A673 (cell line): ENCODE measurements at regions not wholly inside any gene's neighbourhood (a gene's known extent, or its start where the extent isn't known, plus 50 kb on each side); places are given as distances from the start of the nearest gene placed in this dataset.

Experiments
- BruUV-seq: library from RNA; stranded (reverse); fragments of 400-500 nt; replicated peaks from 2 replicates; lab custom pipeline; 2021; lab: Mats Ljungman, UMichigan
- CTCF ChIA-PET: fragments of 300-600 bp; sonication (Branson Sonifier 250); formaldehyde crosslinking; loops from one replicate; lab custom pipeline; 2022; ENCODE audit warnings: antibody characterized with exemption; lab: Charles Lee
- POLR2A ChIA-PET: fragments of 300-600 bp; sonication (Branson Sonifier 250); formaldehyde crosslinking; loops from one replicate; lab custom pipeline; 2022; ENCODE audit warnings: antibody characterized with exemption; ENCODE audit not compliant: low non-redundant PET; lab: Charles Lee
- DNase-seq: peaks from one replicate; pipeline ENCODE4 v3.0.0-alpha.2; 2015; ENCODE audit warnings: low spot score
- H3K27ac ChIP-seq: fragments of 200-600 bp; sonication (generic); 2 replicates; pipeline ENCODE4 v1.5.1; 2016; ENCODE audit warnings: mixed run types, low read depth, mild to moderate bottlenecking, mixed read lengths, antibody characterized with exemption, low read length; ENCODE audit not compliant: poor library complexity, severe bottlenecking
- H3K27me3 ChIP-seq: fragments of 200-600 bp; sonication (generic); replicated peaks from 2 replicates; pipeline ENCODE4 v1.6.1; 2017; ENCODE audit warnings: mixed run types, low read depth, mild to moderate bottlenecking, mixed read lengths, antibody characterized with exemption, low read length; ENCODE audit not compliant: insufficient read depth, poor library complexity
- H3K36me3 ChIP-seq: fragments of 200-600 bp; sonication (generic); 2 replicates; pipeline ENCODE4 v1.6.1; 2016; ENCODE audit warnings: mixed run types, mild to moderate bottlenecking, mixed read lengths, antibody characterized with exemption, low read length; ENCODE audit not compliant: insufficient read depth, poor library complexity, severe bottlenecking
- H3K4me1 ChIP-seq: fragments of 200-600 bp; sonication (generic); 2 replicates; pipeline ENCODE4 v1.6.1; 2017; ENCODE audit warnings: mixed run types, mild to moderate bottlenecking, mixed read lengths, antibody characterized with exemption, low read length; ENCODE audit not compliant: insufficient read depth, poor library complexity, severe bottlenecking
- H3K4me3 ChIP-seq: fragments of 200-600 bp; sonication (generic); 2 replicates; pipeline ENCODE4 v1.5.1; 2016; ENCODE audit warnings: low read depth, mixed run types, mild to moderate bottlenecking, mixed read lengths, low read length; ENCODE audit not compliant: poor library complexity, severe bottlenecking
- H3K9me3 ChIP-seq: fragments of 200-600 bp; sonication (generic); 2 replicates; pipeline ENCODE4 v1.6.1; 2016; ENCODE audit warnings: mixed run types, low read depth, mild to moderate bottlenecking, mixed read lengths, antibody characterized with exemption, low read length; ENCODE audit not compliant: poor library complexity, severe bottlenecking
- CTCF ChIP-seq: fragments of 300-800, 200-600 bp; sonication (generic); conservative IDR thresholded peaks from 2 replicates; pipeline ENCODE4 v1.5.1; 2017; ENCODE audit warnings: low read depth, mild to moderate bottlenecking, antibody characterized with exemption, low read length, moderate library complexity, mixed read lengths
- EZH2 ChIP-seq: fragments of 200-600 bp; sonication (generic); IDR thresholded peaks from 2 replicates; pipeline ENCODE4 v1.6.1; 2017; ENCODE audit warnings: borderline replicate concordance, low read depth, mild to moderate bottlenecking, mixed read lengths, antibody characterized with exemption, low read length; ENCODE audit not compliant: poor library complexity, severe bottlenecking
- intact Hi-C: fragments of 100-400 bp; cut with micrococcal nuclease; formaldehyde crosslinking; loops from one replicate; pipeline ENCODE4 v1.10.0; 2022; ENCODE audit not compliant: unreplicated experiment

GRCh38 chr20:40449144-40449690 lies 239.8 kb downstream of the MAFB start:
- TF ChIP-seq CTCF (no peak), EZH2 (no peak)
- no peaks in the 10 kb centered on the region for H3K9me3 ChIP-seq
- H3K36me3 ChIP-seq: no peaks in the 10 kb centered on the region
- no peak for DNase-seq
- no TSS peak for BruUV-seq
- no peak overlapping the region for H3K4me3 ChIP-seq
- intact Hi-C loops: no loop called here
- no peak overlapping the region for H3K27ac ChIP-seq
- H3K27me3 ChIP-seq: no peaks in the 10 kb centered on the region
- CTCF ChIA-PET: no interaction called here
- POLR2A ChIA-PET: no interaction called here
- peaks cover 8% of the 10 kb centered on the region for H3K4me1 ChIP-seq

GRCh38 chr20:40446888-40447287 lies 242.1 kb downstream of the MAFB start:
- ChIA-PET POLR2A (no interaction called here), CTCF (no interaction called here)
- no peak for DNase-seq

GRCh38 chr20:40444516-40444915 lies 244.5 kb downstream of the MAFB start:
- H3K27me3 ChIP-seq: no peaks in the 10 kb centered on the region
- CTCF ChIA-PET: no interaction called here
- BruUV-seq: no TSS peak

More at GRCh38 chr20:40446888-40447287, 242.1 kb downstream of the MAFB start:
- no TSS peak for BruUV-seq
- H3K4me3 ChIP-seq: no peak overlapping the region
- H3K4me1 ChIP-seq: peaks cover 7% of the 10 kb centered on the region
- TF ChIP-seq CTCF: no peak
- TF ChIP-seq EZH2: no peak
- no peaks in the 10 kb centered on the region for H3K9me3 ChIP-seq
- intact Hi-C loops: no loop called here
- no peaks in the 10 kb centered on the region for H3K27me3 ChIP-seq
- no peaks in the 10 kb centered on the region for H3K36me3 ChIP-seq
- no peak overlapping the region for H3K27ac ChIP-seq

More at GRCh38 chr20:40444516-40444915, 244.5 kb downstream of the MAFB start:
- Histone ChIP-seq H3K9me3 (no peaks in the 10 kb centered on the region), H3K4me1 (peaks cover 10% of the 10 kb centered on the region), H3K36me3 (no peaks in the 10 kb centered on the region), H3K4me3 (no peak overlapping the region), H3K27ac (no peak overlapping the region)
- intact Hi-C loops: no loop called here
- TF ChIP-seq CTCF (no peak), EZH2 (no peak)
- no peak for DNase-seq
- POLR2A ChIA-PET: no interaction called here
